ENCODE measurements at regions not wholly inside any gene's neighbourhood (a gene's known extent, or its start where the extent isn't known, plus 50 kb on each side); places are given as distances from the start of the nearest gene placed in this dataset.
"Not testable (repeated sequence)": the region's sequence is repeated elsewhere in the genome, so short reads cannot be mapped to it uniquely, and the experiment has no call there.

- no peaks in the 10 kb centered on the region for H3K27me3 ChIP-seq (ENCODE audit: control insufficient read depth, insufficient read depth, low read length)
- no peak for TF ChIP-seq CTCF (IDR thresholded peaks at IDR 0.05; ENCODE audit: insufficient read depth, low read length, poor library complexity, severe bottlenecking)
- no peaks in the 10 kb centered on the region for H3K36me3 ChIP-seq (ENCODE audit: control insufficient read depth, insufficient read depth, low read length)
- DNase-seq (ENCODE audit: low read depth), result no peak
- no peak overlapping the region for H3K4me3 ChIP-seq (ENCODE audit: low read depth, low read length)
Measured at GRCh38 chr7:79749856-79750255, 296.4 kb upstream of the MAGI2 start.

GRCh38 chr7:79741684-79742083, 288.2 kb upstream of the MAGI2 start:
- Histone ChIP-seq H3K36me3 (ENCODE audit: control insufficient read depth, insufficient read depth, low read length) (no peaks in the 10 kb centered on the region), H3K4me3 (ENCODE audit: low read depth, low read length) (no peak overlapping the region), H3K27me3 (ENCODE audit: control insufficient read depth, insufficient read depth, low read length) (no peaks in the 10 kb centered on the region)
- TF ChIP-seq CTCF (IDR thresholded peaks at IDR 0.05; ENCODE audit: insufficient read depth, low read length, poor library complexity, severe bottlenecking), result peak; percentile 30
- no peak for DNase-seq (ENCODE audit: low read depth)

GRCh38 chr7:79740076-79740475, 286.6 kb upstream of the MAGI2 start:
- Histone ChIP-seq H3K36me3 (ENCODE audit: control insufficient read depth, insufficient read depth, low read length) (no peaks in the 10 kb centered on the region), H3K4me3 (ENCODE audit: low read depth, low read length) (no peak overlapping the region), H3K27me3 (ENCODE audit: control insufficient read depth, insufficient read depth, low read length) (no peaks in the 10 kb centered on the region)
- TF ChIP-seq CTCF (IDR thresholded peaks at IDR 0.05; ENCODE audit: insufficient read depth, low read length, poor library complexity, severe bottlenecking), result no peak
- no peak for DNase-seq (ENCODE audit: low read depth)

- H3K4me3 ChIP-seq (ENCODE audit: low read depth, low read length); H3K36me3 ChIP-seq (ENCODE audit: control insufficient read depth, insufficient read depth, low read length); H3K27me3 ChIP-seq (ENCODE audit: control insufficient read depth, insufficient read depth, low read length); DNase-seq (ENCODE audit: low read depth): not testable (repeated sequence)
Measured at GRCh38 chr7:79739036-79739709, 285.7 kb upstream of the MAGI2 start.

- no peaks in the 10 kb centered on the region for H3K36me3 ChIP-seq (ENCODE audit: control insufficient read depth, insufficient read depth, low read length)
- H3K27me3 ChIP-seq (ENCODE audit: control insufficient read depth, insufficient read depth, low read length), result no peaks in the 10 kb centered on the region
- H3K4me3 ChIP-seq (ENCODE audit: low read depth, low read length), result no peak overlapping the region
- DNase-seq (ENCODE audit: low read depth), result no peak
- no peak for TF ChIP-seq CTCF (IDR thresholded peaks at IDR 0.05; ENCODE audit: insufficient read depth, low read length, poor library complexity, severe bottlenecking)
Measured at GRCh38 chr7:79736418-79736817, 283.0 kb upstream of the MAGI2 start.

GRCh38 chr7:79735012-79735411, 281.5 kb upstream of the MAGI2 start:
- Histone ChIP-seq H3K36me3 (ENCODE audit: control insufficient read depth, insufficient read depth, low read length) (no peaks in the 10 kb centered on the region), H3K4me3 (ENCODE audit: low read depth, low read length) (no peak overlapping the region), H3K27me3 (ENCODE audit: control insufficient read depth, insufficient read depth, low read length) (no peaks in the 10 kb centered on the region)
- no peak for TF ChIP-seq CTCF (IDR thresholded peaks at IDR 0.05; ENCODE audit: insufficient read depth, low read length, poor library complexity, severe bottlenecking)
- DNase-seq (ENCODE audit: low read depth), result no peak
